MM.1S (cell line): ENCODE measurements at regions not wholly inside any gene's neighbourhood (a gene's known extent, or its start where the extent isn't known, plus 50 kb on each side); places are given as distances from the start of the nearest gene placed in this dataset.
"Not testable (repeated sequence)": the region's sequence is repeated elsewhere in the genome, so short reads cannot be mapped to it uniquely, and the experiment has no call there.

Experiments
- DNase-seq: peaks from one replicate; pipeline ENCODE4 v3.0.0-alpha.2; 2015
- H2AFZ ChIP-seq: fragments of 300-600 bp; sonication (generic); 2 replicates; pipeline ENCODE4 v1.6.0; 2016; ENCODE audit warnings: antibody characterized with exemption, low read length
- H3F3A ChIP-seq: fragments of 300-600 bp; sonication (generic); 2 replicates; pipeline ENCODE4 v1.6.1; 2016; ENCODE audit warnings: mild to moderate bottlenecking, antibody characterized with exemption, low read length, moderate library complexity, mixed read lengths; ENCODE audit not compliant: insufficient read depth
- H3K27ac ChIP-seq: fragments of 300-600 bp; sonication (generic); 2 replicates; pipeline ENCODE4 v1.5.1; 2016; ENCODE audit warnings: mild to moderate bottlenecking, low read length
- H3K27me3 ChIP-seq: fragments of 300-600 bp; sonication (generic); replicated peaks from 2 replicates; pipeline ENCODE4 v1.6.0; 2016; ENCODE audit warnings: low read length; ENCODE audit not compliant: insufficient read depth
- H3K36me3 ChIP-seq: fragments of 300-600 bp; sonication (generic); replicated peaks from 2 replicates; pipeline ENCODE4 v1.6.1; 2016; ENCODE audit warnings: mild to moderate bottlenecking, low read length, mixed read lengths; ENCODE audit not compliant: insufficient read depth
- H3K4me1 ChIP-seq: fragments of 300-600 bp; sonication (generic); 2 replicates; pipeline ENCODE4 v1.6.1; 2016; ENCODE audit warnings: low read length, mixed read lengths
- H3K4me2 ChIP-seq: fragments of 300-600 bp; sonication (generic); 2 replicates; pipeline ENCODE4 v1.6.0; 2016; ENCODE audit warnings: low read depth, low read length
- H3K4me3 ChIP-seq: fragments of 300-600 bp; sonication (generic); 2 replicates; pipeline ENCODE4 v1.5.1; 2016; ENCODE audit warnings: low read length, mixed read lengths
- H3K79me2 ChIP-seq: fragments of 300-600 bp; sonication (generic); 2 replicates; pipeline ENCODE4 v1.6.1; 2016; ENCODE audit warnings: mixed run types, low read length, mixed read lengths
- H3K9ac ChIP-seq: fragments of 300-600 bp; sonication (generic); 2 replicates; pipeline ENCODE4 v1.6.1; 2016; ENCODE audit warnings: low read length, mixed read lengths
- H3K9me2 ChIP-seq: fragments of 300-600 bp; sonication (generic); replicated peaks from 2 replicates; pipeline ENCODE4 v1.6.1; 2016; ENCODE audit warnings: mild to moderate bottlenecking, low read length, mixed read lengths; ENCODE audit not compliant: insufficient read depth
- H3K9me3 ChIP-seq: fragments of 300-600 bp; sonication (generic); replicated peaks from 2 replicates; pipeline ENCODE4 v1.6.1; 2016; ENCODE audit warnings: mild to moderate bottlenecking, low read length, mixed read lengths; ENCODE audit not compliant: insufficient read depth
- H4K20me1 ChIP-seq: fragments of 300-600 bp; sonication (generic); 2 replicates; pipeline ENCODE4 v1.6.1; 2016; ENCODE audit warnings: mild to moderate bottlenecking, low read length, moderate library complexity, mixed read lengths; ENCODE audit not compliant: insufficient read depth
- EZH2 ChIP-seq: fragments of 300-600 bp; sonication (generic); optimal IDR thresholded peaks from 2 replicates; pipeline ENCODE3; 2017; ENCODE audit warnings: low read depth, mild to moderate bottlenecking, antibody characterized with exemption, low read length, mixed read lengths
- EZH2phosphoT487 ChIP-seq: fragments of 300-600 bp; sonication (generic); IDR thresholded peaks from 2 replicates; pipeline ENCODE4 v1.6.1; 2018; ENCODE audit warnings: antibody characterized with exemption, low read length
- TF ChIP-seq, protein P1 (sequence below): fragments of 300-600 bp; sonication (generic); IDR thresholded peaks from 2 replicates; pipeline ENCODE4 v1.5.1; 2016; ENCODE audit warnings: antibody characterized with exemption, low read length, mixed read lengths

GRCh38 chr2:34806891-34807290 lies 1207.8 kb upstream of the FAM98A start:
- no peaks in the 10 kb centered on the region for H3F3A ChIP-seq
- no peak overlapping the region for H2AFZ ChIP-seq
- H3K27ac ChIP-seq, result no peak overlapping the region
- no peak overlapping the region for H3K4me2 ChIP-seq
- no peaks in the 10 kb centered on the region for H3K27me3 ChIP-seq
- no peak overlapping the region for H3K4me3 ChIP-seq
- TF ChIP-seq, protein P1, sequence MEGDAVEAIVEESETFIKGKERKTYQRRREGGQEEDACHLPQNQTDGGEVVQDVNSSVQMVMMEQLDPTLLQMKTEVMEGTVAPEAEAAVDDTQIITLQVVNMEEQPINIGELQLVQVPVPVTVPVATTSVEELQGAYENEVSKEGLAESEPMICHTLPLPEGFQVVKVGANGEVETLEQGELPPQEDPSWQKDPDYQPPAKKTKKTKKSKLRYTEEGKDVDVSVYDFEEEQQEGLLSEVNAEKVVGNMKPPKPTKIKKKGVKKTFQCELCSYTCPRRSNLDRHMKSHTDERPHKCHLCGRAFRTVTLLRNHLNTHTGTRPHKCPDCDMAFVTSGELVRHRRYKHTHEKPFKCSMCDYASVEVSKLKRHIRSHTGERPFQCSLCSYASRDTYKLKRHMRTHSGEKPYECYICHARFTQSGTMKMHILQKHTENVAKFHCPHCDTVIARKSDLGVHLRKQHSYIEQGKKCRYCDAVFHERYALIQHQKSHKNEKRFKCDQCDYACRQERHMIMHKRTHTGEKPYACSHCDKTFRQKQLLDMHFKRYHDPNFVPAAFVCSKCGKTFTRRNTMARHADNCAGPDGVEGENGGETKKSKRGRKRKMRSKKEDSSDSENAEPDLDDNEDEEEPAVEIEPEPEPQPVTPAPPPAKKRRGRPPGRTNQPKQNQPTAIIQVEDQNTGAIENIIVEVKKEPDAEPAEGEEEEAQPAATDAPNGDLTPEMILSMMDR, result no peak
- TF ChIP-seq EZH2 (no peak), EZH2phosphoT487 (no peak)
- no peaks in the 10 kb centered on the region for H3K36me3 ChIP-seq
- H3K79me2 ChIP-seq, result no peaks in the 10 kb centered on the region
- no peak for DNase-seq
- no peaks in the 10 kb centered on the region for H4K20me1 ChIP-seq
- no peaks in the 10 kb centered on the region for H3K9me2 ChIP-seq
- H3K9me3 ChIP-seq, result no peaks in the 10 kb centered on the region
- H3K9ac ChIP-seq, result no peak overlapping the region
- H3K4me1 ChIP-seq, result no peaks in the 10 kb centered on the region

- Histone ChIP-seq H4K20me1 (no peaks in the 10 kb centered on the region), H3K9me3 (no peaks in the 10 kb centered on the region), H3K9ac (no peak overlapping the region), H2AFZ (no peak overlapping the region), H3K4me2 (no peak overlapping the region), H3K4me3 (no peak overlapping the region), H3K27ac (no peak overlapping the region), H3F3A (no peaks in the 10 kb centered on the region), H3K36me3 (no peaks in the 10 kb centered on the region), H3K9me2 (no peaks in the 10 kb centered on the region), H3K4me1 (no peaks in the 10 kb centered on the region), H3K79me2 (no peaks in the 10 kb centered on the region), H3K27me3 (no peaks in the 10 kb centered on the region)
- TF ChIP-seq EZH2phosphoT487, result no peak
- TF ChIP-seq EZH2, result no peak
- TF ChIP-seq, protein P1, result no peak
- no peak for DNase-seq
Observed at GRCh38 chr2:34806396-34806795, 1207.3 kb upstream of the FAM98A start.

DNA sequence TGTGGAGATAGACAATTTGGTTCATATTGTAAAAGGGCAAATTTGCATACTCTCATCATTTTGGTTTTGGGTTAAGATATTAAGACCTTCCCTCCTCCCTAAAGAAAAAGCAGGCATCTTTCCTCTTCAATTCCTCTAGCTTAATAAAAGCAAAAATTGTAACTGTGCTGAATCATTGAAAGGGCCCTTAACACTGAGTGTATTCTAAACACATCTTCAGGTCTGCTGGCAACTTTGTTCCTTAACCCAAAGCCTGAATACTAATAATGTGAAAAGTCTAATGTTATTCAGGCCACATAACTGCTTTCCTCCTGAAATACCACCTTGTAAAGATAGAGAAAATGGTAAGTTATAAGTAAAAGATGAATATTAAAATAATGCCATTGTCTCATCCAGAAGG lies 1200.5 kb upstream of the FAM98A start:
- no peaks in the 10 kb centered on the region for H4K20me1 ChIP-seq
- H3K9ac ChIP-seq, result no peak overlapping the region
- H3K4me3 ChIP-seq, result no peak overlapping the region
- no peaks in the 10 kb centered on the region for H3K9me2 ChIP-seq
- H2AFZ ChIP-seq, result no peak overlapping the region
- no peaks in the 10 kb centered on the region for H3K4me1 ChIP-seq
- H3K27ac ChIP-seq, result no peak overlapping the region
- no peaks in the 10 kb centered on the region for H3K27me3 ChIP-seq
- H3K79me2 ChIP-seq, result no peaks in the 10 kb centered on the region
- H3F3A ChIP-seq, result no peaks in the 10 kb centered on the region
- no peak for DNase-seq
- no peaks in the 10 kb centered on the region for H3K36me3 ChIP-seq
- no peaks in the 10 kb centered on the region for H3K9me3 ChIP-seq
- no peak overlapping the region for H3K4me2 ChIP-seq
- TF ChIP-seq EZH2phosphoT487 (no peak), EZH2 (no peak)
- TF ChIP-seq, protein P1, result no peak

DNA sequence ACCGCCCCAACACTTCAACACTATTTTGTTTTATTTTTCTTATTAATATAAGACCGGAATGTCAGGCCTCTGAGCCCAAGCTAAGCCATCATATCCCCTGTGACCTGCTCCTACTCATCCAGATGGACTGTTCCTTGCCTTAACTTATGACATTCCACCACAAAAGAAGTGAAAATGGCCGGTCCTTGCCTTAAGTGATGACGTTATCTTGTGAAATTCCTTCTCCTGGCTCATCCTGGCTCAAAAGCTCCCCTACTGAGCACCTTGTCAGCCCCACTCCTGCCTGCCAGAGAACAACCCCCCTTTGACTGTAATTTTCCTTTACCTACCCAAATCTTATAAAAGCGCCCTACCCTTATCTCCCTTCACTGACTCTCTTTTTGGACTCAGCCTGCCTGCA lies 1196.5 kb upstream of the FAM98A start:
- not testable (repeated sequence) for H3K36me3 ChIP-seq, DNase-seq, H3F3A ChIP-seq, H2AFZ ChIP-seq, H3K4me3 ChIP-seq, H3K4me2 ChIP-seq, H3K9me3 ChIP-seq, H4K20me1 ChIP-seq, H3K4me1 ChIP-seq, H3K9me2 ChIP-seq, H3K79me2 ChIP-seq, H3K27ac ChIP-seq, H3K9ac ChIP-seq, H3K27me3 ChIP-seq
